ENCODE measurements at regions not wholly inside any gene's neighbourhood (a gene's known extent, or its start where the extent isn't known, plus 50 kb on each side); places are given as distances from the start of the nearest gene placed in this dataset.

- TF ChIP-seq CTCF (conservative IDR thresholded peaks at IDR 0.05; ENCODE audit: low read length): no peak
- TF ChIP-seq EZH2phosphoT487 (IDR thresholded peaks at IDR 0.05; ENCODE audit: borderline replicate concordance): no peak
Measured at GRCh38 chr2:204135752-204136151, 199.2 kb downstream of the ICOS start.
